IMR-90 (cell line): ENCODE measurements at regions not wholly inside any gene's neighbourhood (a gene's known extent, or its start where the extent isn't known, plus 50 kb on each side); places are given as distances from the start of the nearest gene placed in this dataset.

ENCODE experiments used
- CTCF ChIP-seq: conservative IDR thresholded peaks from 2 replicates; pipeline ENCODE4 v1.5.1; 2012; ENCODE audit warnings: mild to moderate bottlenecking, low read depth, low read length, improper control_type of control experiment
- FOS ChIP-seq: fragments of 150-350 bp; IDR thresholded peaks from 2 replicates; pipeline ENCODE4 v1.6.1; 2016; ENCODE audit warnings: low read depth, low read length
- MAZ ChIP-seq: IDR thresholded peaks from 2 replicates; pipeline ENCODE4 v1.6.1; 2012; ENCODE audit warnings: low read depth, mild to moderate bottlenecking, low read length, improper control_type of control experiment, moderate library complexity, borderline replicate concordance
- POLR2A ChIP-seq: IDR thresholded peaks from 2 replicates; pipeline ENCODE4 v1.6.1; 2012; ENCODE audit warnings: mild to moderate bottlenecking, low read depth, low read length
- RFX5 ChIP-seq: IDR thresholded peaks from 2 replicates; pipeline ENCODE4 v1.8.0; 2012; ENCODE audit warnings: low read depth, mild to moderate bottlenecking, low read length, moderate library complexity
- USF2 ChIP-seq: fragments of 150-350 bp; IDR thresholded peaks from 2 replicates; pipeline ENCODE4 v1.6.1; 2017; ENCODE audit warnings: mild to moderate bottlenecking, antibody characterized with exemption, low read length, low read depth

- TF ChIP-seq CTCF (no peak), USF2 (no peak), RFX5 (no peak), POLR2A (no peak), FOS (no peak), MAZ (no peak)
Measured at GRCh38 chr13:99738626-99739025, 232.9 kb downstream of the ZIC5 start.
